ENCODE measurements at regions not wholly inside any gene's neighbourhood (a gene's known extent, or its start where the extent isn't known, plus 50 kb on each side); places are given as distances from the start of the nearest gene placed in this dataset.

GRCh38 chr20:12777016-12777415 is 231.8 kb upstream of the SPTLC3 start:
- TF ChIP-seq CTCF (IDR thresholded peaks at IDR 0.05) = no peak
- no peak for TF ChIP-seq POLR2A (IDR thresholded peaks at IDR 0.05)

Data from vagina (tissue), 2 donors.